Glutamatergic neuron (in vitro differentiated cells): ENCODE measurements at regions not wholly inside any gene's neighbourhood (a gene's known extent, or its start where the extent isn't known, plus 50 kb on each side); places are given as distances from the start of the nearest gene placed in this dataset.

ENCODE experiments used
- DNase-seq: peaks from one replicate; pipeline ENCODE4 v3.0.0; 2022
- H3K27ac Mint-ChIP-seq: one replicate; pipeline ENCODE4 v1.8.0; 2020; ENCODE audit warnings: mild to moderate bottlenecking, mixed read lengths, inconsistent platforms; ENCODE audit not compliant: unreplicated experiment
- H3K27me3 Mint-ChIP-seq: one replicate; pipeline ENCODE4 v1.8.0; 2020; ENCODE audit warnings: mild to moderate bottlenecking, moderate library complexity, mixed read lengths, inconsistent platforms; ENCODE audit not compliant: unreplicated experiment
- H3K36me3 Mint-ChIP-seq: one replicate; pipeline ENCODE4 v1.8.0; 2020; ENCODE audit warnings: mild to moderate bottlenecking, mixed read lengths, inconsistent platforms; ENCODE audit not compliant: unreplicated experiment
- H3K4me1 Mint-ChIP-seq: one replicate; pipeline ENCODE4 v1.8.0; 2020; ENCODE audit warnings: mild to moderate bottlenecking, low read depth, mixed read lengths, inconsistent platforms; ENCODE audit not compliant: unreplicated experiment
- H3K4me3 Mint-ChIP-seq: one replicate; pipeline ENCODE4 v1.8.0; 2020; ENCODE audit warnings: mild to moderate bottlenecking, mixed read lengths, inconsistent platforms; ENCODE audit not compliant: unreplicated experiment
- H3K9me3 Mint-ChIP-seq: one replicate; pipeline ENCODE4 v1.8.0; 2020; ENCODE audit warnings: mild to moderate bottlenecking, moderate library complexity, mixed read lengths, inconsistent platforms; ENCODE audit not compliant: unreplicated experiment
- CTCF ChIP-seq: fragments of 200-600 bp; sonication (generic); IDR thresholded peaks from one replicate; pipeline ENCODE4 v1.5.0; 2021; ENCODE audit not compliant: partially characterized antibody, unreplicated experiment

GRCh38 chr3:146851665-146852064 is 246.5 kb upstream of the PLSCR5 start:
- Mint-ChIP-seq H3K4me3 (no peak overlapping the region), H3K9me3 (no peaks in the 10 kb centered on the region), H3K36me3 (no peaks in the 10 kb centered on the region), H3K27me3 (no peaks in the 10 kb centered on the region), H3K27ac (no peak overlapping the region), H3K4me1 (no peaks in the 10 kb centered on the region)
- TF ChIP-seq CTCF, result no peak
- DNase-seq, result no peak

- Mint-ChIP-seq H3K27me3 (no peaks in the 10 kb centered on the region), H3K36me3 (no peaks in the 10 kb centered on the region), H3K4me3 (no peak overlapping the region), H3K27ac (no peak overlapping the region), H3K4me1 (peaks cover 8% of the 10 kb centered on the region), H3K9me3 (no peaks in the 10 kb centered on the region)
- TF ChIP-seq CTCF, result no peak
- no peak for DNase-seq
Observed at GRCh38 chr3:146845361-146845760, 240.2 kb upstream of the PLSCR5 start.

- Mint-ChIP-seq H3K9me3 (no peaks in the 10 kb centered on the region), H3K36me3 (no peaks in the 10 kb centered on the region), H3K4me1 (peaks cover 8% of the 10 kb centered on the region), H3K4me3 (no peak overlapping the region), H3K27ac (no peak overlapping the region), H3K27me3 (no peaks in the 10 kb centered on the region)
- no peak for TF ChIP-seq CTCF
- DNase-seq, result no peak
Observed at GRCh38 chr3:146843476-146843875, 238.3 kb upstream of the PLSCR5 start.

- Mint-ChIP-seq H3K36me3 (no peaks in the 10 kb centered on the region), H3K9me3 (no peaks in the 10 kb centered on the region), H3K4me1 (peaks cover 8% of the 10 kb centered on the region), H3K27me3 (no peaks in the 10 kb centered on the region), H3K27ac (no peak overlapping the region), H3K4me3 (no peak overlapping the region)
- DNase-seq, result no peak
- no peak for TF ChIP-seq CTCF
Observed at GRCh38 chr3:146839727-146840375, 234.7 kb upstream of the PLSCR5 start.

- Mint-ChIP-seq H3K4me1 (peaks cover 8% of the 10 kb centered on the region), H3K9me3 (no peaks in the 10 kb centered on the region), H3K4me3 (no peak overlapping the region), H3K36me3 (no peaks in the 10 kb centered on the region), H3K27ac (no peak overlapping the region), H3K27me3 (no peaks in the 10 kb centered on the region)
- no peak for DNase-seq
- no peak for TF ChIP-seq CTCF
Observed at GRCh38 chr3:146838221-146838620, 233.1 kb upstream of the PLSCR5 start.
